ENCODE measurements at regions not wholly inside any gene's neighbourhood (a gene's known extent, or its start where the extent isn't known, plus 50 kb on each side); places are given as distances from the start of the nearest gene placed in this dataset.

DNA sequence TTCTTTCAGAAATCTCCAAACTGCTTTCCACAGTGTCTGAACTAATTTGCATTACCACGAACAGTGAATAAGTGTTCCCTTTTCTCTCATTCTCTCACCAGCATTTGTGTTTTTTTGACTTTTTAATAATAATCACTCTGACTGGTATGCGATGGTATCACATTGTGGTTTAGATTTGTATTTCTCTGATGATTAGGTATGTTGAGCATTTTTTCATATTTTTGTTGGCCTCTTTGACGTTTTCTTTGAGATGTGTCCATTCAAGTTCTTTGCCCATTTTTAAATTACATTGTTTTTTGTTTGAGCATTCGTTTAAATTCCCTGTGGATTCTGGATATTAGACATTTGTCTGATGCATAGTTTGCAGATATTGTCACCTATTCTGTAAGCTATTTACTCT, 1639.6 kb upstream of the TENM4 start:
- Histone ChIP-seq H3K36me3 (no peaks in the 10 kb centered on the region), H3K9me3 (no peaks in the 10 kb centered on the region), H3K27me3 (no peaks in the 10 kb centered on the region), H3K27ac (no peak overlapping the region), H3K4me3 (no peak overlapping the region), H3K4me1 (no peaks in the 10 kb centered on the region)
- no peak for DNase-seq
- intact Hi-C loops (cut with DNase I): no loop called here
- TF ChIP-seq, protein P1, sequence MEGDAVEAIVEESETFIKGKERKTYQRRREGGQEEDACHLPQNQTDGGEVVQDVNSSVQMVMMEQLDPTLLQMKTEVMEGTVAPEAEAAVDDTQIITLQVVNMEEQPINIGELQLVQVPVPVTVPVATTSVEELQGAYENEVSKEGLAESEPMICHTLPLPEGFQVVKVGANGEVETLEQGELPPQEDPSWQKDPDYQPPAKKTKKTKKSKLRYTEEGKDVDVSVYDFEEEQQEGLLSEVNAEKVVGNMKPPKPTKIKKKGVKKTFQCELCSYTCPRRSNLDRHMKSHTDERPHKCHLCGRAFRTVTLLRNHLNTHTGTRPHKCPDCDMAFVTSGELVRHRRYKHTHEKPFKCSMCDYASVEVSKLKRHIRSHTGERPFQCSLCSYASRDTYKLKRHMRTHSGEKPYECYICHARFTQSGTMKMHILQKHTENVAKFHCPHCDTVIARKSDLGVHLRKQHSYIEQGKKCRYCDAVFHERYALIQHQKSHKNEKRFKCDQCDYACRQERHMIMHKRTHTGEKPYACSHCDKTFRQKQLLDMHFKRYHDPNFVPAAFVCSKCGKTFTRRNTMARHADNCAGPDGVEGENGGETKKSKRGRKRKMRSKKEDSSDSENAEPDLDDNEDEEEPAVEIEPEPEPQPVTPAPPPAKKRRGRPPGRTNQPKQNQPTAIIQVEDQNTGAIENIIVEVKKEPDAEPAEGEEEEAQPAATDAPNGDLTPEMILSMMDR (IDR thresholded peaks at IDR 0.05): no peak
- no peak for TF ChIP-seq EP300 (IDR thresholded peaks at IDR 0.05)
- no peak for TF ChIP-seq POLR2AphosphoS5 (IDR thresholded peaks at IDR 0.05)
- TF ChIP-seq POLR2A (IDR thresholded peaks at IDR 0.05): no peak
- WGBS, 2 donors: 87 to 92% methylated on average over 4 of the region's 4 CpGs

DNA sequence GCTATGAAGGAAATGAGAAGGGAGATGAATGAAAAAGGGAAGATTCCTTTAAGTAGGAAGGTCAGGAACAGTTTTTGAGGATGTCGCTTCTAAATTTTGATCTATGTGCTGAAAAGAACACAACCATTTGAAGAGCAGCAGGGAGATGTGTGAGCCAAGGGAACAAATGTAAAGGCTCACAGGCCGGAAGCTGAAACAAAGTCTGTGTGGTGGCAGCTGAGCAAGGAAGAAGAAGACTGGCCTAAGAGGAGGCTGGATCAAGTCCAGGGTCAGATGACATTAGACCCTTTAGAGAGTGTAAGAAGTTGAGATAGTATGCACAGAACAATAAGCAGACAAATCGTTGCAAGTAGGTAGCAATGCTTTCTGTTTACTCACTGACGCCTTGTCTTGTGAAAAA, 1631.4 kb upstream of the TENM4 start:
- no peak overlapping the region for H3K4me3 ChIP-seq
- no peak for DNase-seq
- TF ChIP-seq, protein P1 (IDR thresholded peaks at IDR 0.05): no peak
- TF ChIP-seq POLR2AphosphoS5 (IDR thresholded peaks at IDR 0.05) (no peak), POLR2A (IDR thresholded peaks at IDR 0.05) (no peak), EP300 (IDR thresholded peaks at IDR 0.05) (no peak)
- WGBS, 2 donors: 65 to 79% methylated on average over 4 of the region's 4 CpGs
- intact Hi-C loops (cut with DNase I): no loop called here
- no peaks in the 10 kb centered on the region for H3K27me3 ChIP-seq
- H3K36me3 ChIP-seq: no peaks in the 10 kb centered on the region
- H3K4me1 ChIP-seq: no peaks in the 10 kb centered on the region
- H3K9me3 ChIP-seq: no peaks in the 10 kb centered on the region
- no peak overlapping the region for H3K27ac ChIP-seq

DNA sequence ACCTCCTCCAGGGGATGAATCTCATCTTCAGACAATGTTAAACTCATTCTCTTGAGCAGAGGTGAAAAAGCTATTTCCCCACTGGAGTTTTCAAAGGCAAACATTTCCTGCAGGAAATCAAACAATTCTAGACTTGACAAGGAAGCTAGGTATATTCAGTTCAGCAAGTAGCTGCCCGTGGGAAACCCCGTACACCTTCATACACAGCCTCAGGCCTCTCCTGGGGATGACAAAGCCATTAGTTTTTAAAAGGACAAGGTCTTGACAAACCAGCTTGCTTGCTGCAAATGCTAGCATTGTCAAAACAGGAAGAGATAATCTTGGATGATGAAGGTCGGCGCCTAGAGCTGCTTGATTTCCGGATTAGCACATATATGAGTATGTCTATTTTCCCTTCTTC, 1630.8 kb upstream of the TENM4 start:
- TF ChIP-seq POLR2AphosphoS5 (IDR thresholded peaks at IDR 0.05) (no peak), POLR2A (IDR thresholded peaks at IDR 0.05) (no peak), EP300 (IDR thresholded peaks at IDR 0.05) (no peak)
- TF ChIP-seq, protein P1 (IDR thresholded peaks at IDR 0.05): no peak
- 71 to 81% methylated on average over 5 of the region's 5 CpGs for WGBS, 2 donors
- Histone ChIP-seq H3K4me1 (no peaks in the 10 kb centered on the region), H3K9me3 (no peaks in the 10 kb centered on the region), H3K4me3 (no peak overlapping the region), H3K27me3 (no peaks in the 10 kb centered on the region), H3K27ac (no peak overlapping the region), H3K36me3 (no peaks in the 10 kb centered on the region)
- DNase-seq: no peak
- intact Hi-C loops (cut with DNase I): no loop called here

DNA sequence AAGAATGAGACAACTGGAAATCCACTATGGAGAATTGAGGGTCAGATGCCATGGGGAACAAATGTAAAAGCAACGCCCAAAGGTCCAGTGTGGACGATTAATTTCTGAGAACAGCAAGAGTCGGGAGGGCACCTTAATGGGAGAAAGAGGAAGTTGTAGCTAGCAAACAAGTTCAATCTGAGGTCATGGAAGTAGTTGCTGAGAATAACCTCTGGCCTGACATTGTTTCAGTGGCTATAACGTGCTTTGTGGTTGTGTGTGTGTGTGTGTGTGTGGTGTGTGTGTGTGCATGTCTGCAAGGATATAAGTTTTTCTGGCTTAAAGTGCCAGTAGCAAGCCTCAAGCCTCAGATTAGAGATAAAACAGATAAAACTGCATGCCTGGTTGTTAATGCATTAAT, 1630.1 kb upstream of the TENM4 start:
- WGBS, 2 donors: 29 to 40% methylated on average over 4 of the region's 4 CpGs
- Histone ChIP-seq H3K27ac (no peak overlapping the region), H3K9me3 (no peaks in the 10 kb centered on the region), H3K4me1 (no peaks in the 10 kb centered on the region), H3K36me3 (no peaks in the 10 kb centered on the region), H3K27me3 (no peaks in the 10 kb centered on the region), H3K4me3 (no peak overlapping the region)
- intact Hi-C loops (cut with DNase I): no loop called here
- no peak for DNase-seq
- TF ChIP-seq POLR2AphosphoS5 (IDR thresholded peaks at IDR 0.05) (no peak), EP300 (IDR thresholded peaks at IDR 0.05) (no peak), POLR2A (IDR thresholded peaks at IDR 0.05) (no peak)
- TF ChIP-seq, protein P1 (IDR thresholded peaks at IDR 0.05): no peak

DNA sequence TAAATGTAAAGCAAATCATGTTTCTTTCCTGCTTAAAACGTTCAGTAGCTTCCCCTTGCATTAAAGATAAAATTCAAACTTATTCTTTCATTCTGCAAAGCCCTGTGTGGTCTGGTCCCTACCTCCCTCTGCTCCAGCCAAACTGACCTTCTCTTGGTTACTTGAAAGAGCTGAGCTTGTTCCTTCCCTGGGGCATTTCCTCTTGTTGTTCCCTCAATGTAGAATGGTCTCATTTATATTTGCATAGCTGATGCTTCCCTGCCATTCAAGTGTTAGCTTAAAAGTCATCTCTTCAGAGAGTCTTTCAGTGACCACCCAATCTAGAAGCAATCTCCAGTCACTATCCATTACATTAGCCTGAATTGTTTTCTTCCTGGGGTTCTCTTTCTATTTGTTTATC, 1618.5 kb upstream of the TENM4 start:
- TF ChIP-seq EP300 (IDR thresholded peaks at IDR 0.05) (no peak), POLR2AphosphoS5 (IDR thresholded peaks at IDR 0.05) (no peak), POLR2A (IDR thresholded peaks at IDR 0.05) (no peak)
- TF ChIP-seq, protein P1 (IDR thresholded peaks at IDR 0.05): no peak
- H3K4me1 ChIP-seq: no peaks in the 10 kb centered on the region
- no peak overlapping the region for H3K4me3 ChIP-seq
- H3K9me3 ChIP-seq: no peaks in the 10 kb centered on the region
- H3K27me3 ChIP-seq: no peaks in the 10 kb centered on the region
- H3K36me3 ChIP-seq: no peaks in the 10 kb centered on the region
- no peak overlapping the region for H3K27ac ChIP-seq
- 24 to 53% methylated on average over 1 of the region's 1 CpG for WGBS, 2 donors
- intact Hi-C loops (cut with DNase I): no loop called here
- DNase-seq: no peak

Measured in sigmoid colon (tissue), 6 donors.